A549 (cell line): ENCODE measurements at regions not wholly inside any gene's neighbourhood (a gene's known extent, or its start where the extent isn't known, plus 50 kb on each side); places are given as distances from the start of the nearest gene placed in this dataset.

Experiments
- ATAC-seq, 2 experiments: fragments of 200-7000 bp in 1 of 2; fragments of >200 bp in 1 of 2; cut with Nextera tagmentation in 1 of 2; cut with Tn5 transposase in 1 of 2; 3 replicates each; pipeline versions ENCODE4 v1.8.0 to v1.9.1; 2018 to 2020; ENCODE audit warnings: mild to moderate bottlenecking in 1 of 2, moderate library complexity in 1 of 2
- CTCF ChIA-PET: fragments of 300-600 bp; sonication (Branson Sonifier 250); formaldehyde crosslinking; extraction: SDS; loops from one replicate; lab custom pipeline; 2021; ENCODE audit warnings: antibody characterized with exemption, inconsistent platforms; lab: Yijun Ruan, JAX
- POLR2A ChIA-PET: fragments of 350-600 bp; formaldehyde crosslinking; extraction: SDS; loops from one replicate; lab custom pipeline; 2021; ENCODE audit warnings: antibody characterized with exemption, inconsistent platforms; lab: Yijun Ruan, JAX
- DNase-seq, 2 experiments: peaks; one replicate each; pipeline versions ENCODE4 v3.0.0 to v3.0.0-alpha.2; 2011 to 2016; ENCODE audit warnings: low read depth in 1 of 2, low spot score in 1 of 2
- FAIRE-seq: peaks from 2 replicates; lab custom pipeline; 2011; peaks lifted over from hg19 to GRCh38; lab: Jason Lieb, UNC
- H3K27ac ChIP-seq, 2 experiments: fragments of >200 bp; sonication (Bioruptor Twin); formaldehyde crosslinking; 3 replicates each; pipeline ENCODE4 v1.5.1; 2016 to 2017
- H3K4me1 ChIP-seq: fragments of >200 bp; sonication (Bioruptor Twin); formaldehyde crosslinking; 3 replicates; pipeline ENCODE4 v1.6.1; 2016
- H3K4me2 ChIP-seq: fragments of >200 bp; sonication (Bioruptor Twin); formaldehyde crosslinking; 3 replicates; pipeline ENCODE4 v1.6.1; 2016
- H3K4me3 ChIP-seq: fragments of >200 bp; sonication (Bioruptor Twin); formaldehyde crosslinking; 3 replicates; pipeline ENCODE4 v1.5.1; 2016
- H3K9me3 ChIP-seq: fragments of >200 bp; sonication (Bioruptor Twin); formaldehyde crosslinking; 3 replicates; pipeline ENCODE4 v1.6.1; 2016
- CBX2 ChIP-seq: fragments of 200-600 bp; sonication (generic); IDR thresholded peaks from 2 replicates; pipeline ENCODE4 v1.6.1; 2016; ENCODE audit warnings: low read depth, mild to moderate bottlenecking, borderline replicate concordance
- CBX8 ChIP-seq: fragments of 200-600 bp; sonication (generic); IDR thresholded peaks from 2 replicates; pipeline ENCODE4 v1.6.1; 2016
- CHD4 ChIP-seq: fragments of 200-600 bp; sonication (generic); IDR thresholded peaks from 2 replicates; pipeline ENCODE4 v1.6.1; 2016; ENCODE audit warnings: antibody characterized with exemption, mild to moderate bottlenecking, borderline replicate concordance
- CTCF ChIP-seq: fragments of >200 bp; sonication (Bioruptor Twin); formaldehyde crosslinking; IDR thresholded peaks from 3 replicates; pipeline ENCODE4 v1.5.1; 2016
- E2F6 ChIP-seq: IDR thresholded peaks from 2 replicates; pipeline ENCODE4 v1.6.1; 2012; ENCODE audit warnings: low read depth, borderline replicate concordance
- EHF ChIP-seq: fragments of 250-450 bp; sonication (Bioruptor Pico); IDR thresholded peaks from 2 replicates; pipeline ENCODE4 v1.5.0; 2020; ENCODE audit warnings: mild to moderate bottlenecking
- ELK1 ChIP-seq: fragments of 150-350 bp; IDR thresholded peaks from 2 replicates; pipeline ENCODE4 v1.6.1; 2014; ENCODE audit warnings: low read depth, mild to moderate bottlenecking, low read length
- EP300 ChIP-seq, 2 experiments: fragments of >200 bp; sonication (Bioruptor Twin); formaldehyde crosslinking; IDR thresholded peaks; 2 replicates in 1 of 2; 3 replicates in 1 of 2; pipeline ENCODE4 v1.6.1; 2016 to 2017
- FOSB ChIP-seq: fragments of 250-450 bp; sonication (Bioruptor Pico); IDR thresholded peaks from 2 replicates; pipeline ENCODE4 v1.5.0; 2020; ENCODE audit warnings: mild to moderate bottlenecking, moderate library complexity
- FOXS1 ChIP-seq: fragments of 250-450 bp; sonication (Bioruptor Pico); IDR thresholded peaks from 2 replicates; pipeline ENCODE4 v1.5.0; 2020; ENCODE audit warnings: mild to moderate bottlenecking, moderate library complexity
- HEYL ChIP-seq: fragments of 250-450 bp; sonication (Bioruptor Pico); IDR thresholded peaks from 2 replicates; pipeline ENCODE4 v1.8.0; 2021; ENCODE audit warnings: mild to moderate bottlenecking, moderate library complexity
- JUN ChIP-seq, 2 experiments: fragments of >200 bp; sonication (Bioruptor Twin); formaldehyde crosslinking; IDR thresholded peaks; 2 replicates in 1 of 2; 3 replicates in 1 of 2; pipeline ENCODE4 v1.6.1; 2016 to 2017
- JUNB ChIP-seq: fragments of >200 bp; sonication (Bioruptor Twin); formaldehyde crosslinking; IDR thresholded peaks from 2 replicates; pipeline ENCODE4 v1.6.1; 2016
- MAFK ChIP-seq: fragments of 450-650 bp; IDR thresholded peaks from 2 replicates; pipeline ENCODE4 v1.6.1; 2014; ENCODE audit not compliant: partially characterized antibody
- MAZ ChIP-seq: fragments of 150-350 bp; IDR thresholded peaks from 2 replicates; pipeline ENCODE4 v1.6.1; 2014; ENCODE audit warnings: antibody characterized with exemption, low read depth, low read length, borderline replicate concordance
- MYC ChIP-seq: IDR thresholded peaks from 2 replicates; pipeline ENCODE4 v1.6.1; 2012; ENCODE audit warnings: mild to moderate bottlenecking, inconsistent platforms, low read length, improper control_type of control experiment, borderline replicate concordance
- NPAS2 ChIP-seq: fragments of 250-450 bp; sonication (Bioruptor Pico); IDR thresholded peaks from 2 replicates; pipeline ENCODE4 v1.8.0; 2022; ENCODE audit warnings: mild to moderate bottlenecking, moderate library complexity, borderline replicate concordance
- NR3C1 ChIP-seq: fragments of >200 bp; sonication (Bioruptor Twin); formaldehyde crosslinking; IDR thresholded peaks from 3 replicates; pipeline ENCODE4 v1.6.1; 2017
- PBX3 ChIP-seq: IDR thresholded peaks from 2 replicates; pipeline ENCODE4 v1.6.1; 2012
- POLR2A ChIP-seq: IDR thresholded peaks from 2 replicates; pipeline ENCODE4 v1.6.1; 2012; ENCODE audit warnings: mild to moderate bottlenecking, low read length
- RARB ChIP-seq: fragments of 250-450 bp; sonication (Bioruptor Pico); IDR thresholded peaks from 2 replicates; pipeline ENCODE4 v1.8.0; 2021; ENCODE audit warnings: mild to moderate bottlenecking, moderate library complexity
- RCOR1 ChIP-seq: fragments of 150-350 bp; IDR thresholded peaks from 2 replicates; pipeline ENCODE4 v1.6.1; 2014; ENCODE audit warnings: antibody characterized with exemption, low read length, low read depth
- RNF2 ChIP-seq: fragments of 200-600 bp; sonication (generic); IDR thresholded peaks from 2 replicates; pipeline ENCODE4 v1.6.1; 2016; ENCODE audit warnings: low read depth, mild to moderate bottlenecking, antibody characterized with exemption, moderate library complexity, borderline replicate concordance
- SMC3 ChIP-seq: fragments of >200 bp; sonication (Bioruptor Twin); formaldehyde crosslinking; IDR thresholded peaks from 3 replicates; pipeline ENCODE4 v1.6.1; 2018; ENCODE audit warnings: inconsistent platforms
- TFCP2L1 ChIP-seq: fragments of 250-450 bp; sonication (Bioruptor Pico); IDR thresholded peaks from 2 replicates; pipeline ENCODE4 v1.5.0; 2021; ENCODE audit warnings: mild to moderate bottlenecking
- ZC3H11A ChIP-seq: fragments of 450-650 bp; IDR thresholded peaks from 2 replicates; pipeline ENCODE4 v1.6.1; 2014; ENCODE audit warnings: antibody characterized with exemption, mild to moderate bottlenecking
- ZSCAN20 ChIP-seq: fragments of 250-450 bp; sonication (Bioruptor Pico); IDR thresholded peaks from 2 replicates; pipeline ENCODE4 v1.8.0; 2022; ENCODE audit warnings: mild to moderate bottlenecking, moderate library complexity
- WGBS: methylation state at CpG from one replicate; pipeline ENCODE4 v1.1.6; 2017; ENCODE audit errors: missing lambda C conversion rate; 5-methylcytosine and 5-hydroxymethylcytosine counted together

- no peak overlapping the region for H3K4me3 ChIP-seq
- no peaks in the 10 kb centered on the region for H3K9me3 ChIP-seq
- H3K4me2 ChIP-seq: no peak overlapping the region
- ATAC-seq (no peak), FAIRE-seq (no peak), DNase-seq (no peak)
- no peaks in the 10 kb centered on the region for H3K4me1 ChIP-seq
- CTCF ChIA-PET: no interaction called here
- POLR2A ChIA-PET: no interaction called here
- TF ChIP-seq RARB (CRISPR knock-in tag): no peak
- WGBS: 3% methylated on average over 2 of the region's 2 CpGs
- H3K27ac ChIP-seq: no peak overlapping the region
Measured at GRCh38 chr1:222413991-222414549, 133.8 kb downstream of the HHIPL2 start.

GRCh38 chr1:222413436-222413835, 134.5 kb downstream of the HHIPL2 start:
- CTCF ChIA-PET: no interaction called here
- no peak overlapping the region for H3K27ac ChIP-seq

GRCh38 chr1:222404710-222405109, 143.2 kb downstream of the HHIPL2 start:
- 5% methylated on average over 4 of the region's 4 CpGs for WGBS
- peak overlapping the region; percentile 39 for H3K4me2 ChIP-seq
- H3K4me3 ChIP-seq: peak overlapping the region; percentile 22; the same call in 1 of the 3 replicates
- DNase-seq: no peak
- no peaks in the 10 kb centered on the region for H3K4me1 ChIP-seq
- no peak overlapping the region for H3K27ac ChIP-seq
- FAIRE-seq: no peak
- no peak for ATAC-seq
- POLR2A ChIA-PET: no interaction called here
- H3K9me3 ChIP-seq: no peaks in the 10 kb centered on the region
- TF ChIP-seq RNF2 (no peak), JUNB (no peak), RARB (CRISPR knock-in tag) (no peak), JUN (IDR thresholded peaks at IDR 0.05) (no peak), SMC3 (no peak), CBX2 (no peak), ZC3H11A (no peak), EHF (CRISPR knock-in tag) (no peak), ZSCAN20 (CRISPR knock-in tag) (no peak), PBX3 (no peak)
- CTCF ChIA-PET: no interaction called here

More at GRCh38 chr1:222413436-222413835, 134.5 kb downstream of the HHIPL2 start:
- Histone ChIP-seq H3K9me3 (no peaks in the 10 kb centered on the region), H3K4me2 (no peak overlapping the region), H3K4me3 (no peak overlapping the region), H3K4me1 (no peaks in the 10 kb centered on the region)
- FAIRE-seq: no peak
- POLR2A ChIA-PET: no interaction called here
- 4% methylated on average over 1 of the region's 1 CpG for WGBS
- DNase-seq: no peak
- no peak for ATAC-seq
- TF ChIP-seq FOSB (CRISPR knock-in tag): no peak
- TF ChIP-seq RCOR1: no peak
- no peak for TF ChIP-seq CBX2
- TF ChIP-seq NPAS2 (CRISPR knock-in tag): no peak
- TF ChIP-seq SMC3: no peak
- no peak for TF ChIP-seq HEYL (CRISPR knock-in tag)

GRCh38 chr1:222399197-222399596, 148.7 kb downstream of the HHIPL2 start:
- Histone ChIP-seq H3K9me3 (no peaks in the 10 kb centered on the region), H3K4me2 (no peak overlapping the region), H3K4me1 (no peaks in the 10 kb centered on the region), H3K4me3 (no peak overlapping the region), H3K27ac (no peak overlapping the region)
- ATAC-seq (no peak), DNase-seq (no peak), FAIRE-seq (no peak)
- POLR2A ChIA-PET: no interaction called here
- CTCF ChIA-PET: interaction anchor here (1.1 kb wide), 1 partner anchor 57 kb away, joined by 3 read pairs; no protein-coding TSS in a partner anchor
- no peak for TF ChIP-seq ELK1
- TF ChIP-seq CBX8: no peak
- TF ChIP-seq MAFK: no peak
- TF ChIP-seq CHD4: no peak
- no peak for TF ChIP-seq EP300 (IDR thresholded peaks at IDR 0.05)
- no peak for TF ChIP-seq CTCF
- TF ChIP-seq FOXS1 (CRISPR knock-in tag): no peak
- no peak for TF ChIP-seq E2F6
- no peak for TF ChIP-seq NR3C1
- no peak for TF ChIP-seq MYC
- TF ChIP-seq POLR2A: no peak
- TF ChIP-seq MAZ: no peak
- no peak for TF ChIP-seq TFCP2L1 (CRISPR knock-in tag)
- no peak for TF ChIP-seq EHF (CRISPR knock-in tag)
- TF ChIP-seq RARB (CRISPR knock-in tag): no peak
